Transverse colon (tissue), 4 donors: ENCODE measurements at regions not wholly inside any gene's neighbourhood (a gene's known extent, or its start where the extent isn't known, plus 50 kb on each side); places are given as distances from the start of the nearest gene placed in this dataset.

Experiments
- DNase-seq: peaks from one replicate; pipeline ENCODE4 v3.0.0-alpha.2; 2019
- H3K27ac ChIP-seq, 4 donors: fragments of 200-600 bp; sonication (generic); 2 replicates each; pipeline ENCODE4 v1.5.1; 2016 to 2018; ENCODE audit warnings: inconsistent platforms in 4 of 4
- H3K27me3 ChIP-seq: fragments of 200-600 bp; sonication (generic); 2 replicates; pipeline ENCODE4 v1.5.1; 2017; ENCODE audit warnings: inconsistent platforms
- H3K36me3 ChIP-seq, 4 donors: fragments of 200-600 bp; sonication (generic); 2 replicates each; pipeline ENCODE4 v1.5.1; 2017 to 2019; ENCODE audit warnings: inconsistent platforms in 4 of 4
- H3K4me1 ChIP-seq, 4 donors: fragments of 200-600 bp; sonication (generic); 2 replicates each; pipeline ENCODE4 v1.5.1; 2017 to 2020; ENCODE audit warnings: inconsistent platforms in 4 of 4
- H3K4me3 ChIP-seq, 4 donors: fragments of 200-600 bp; sonication (generic); 1 replicate in 1 of 4; 2 replicates in 3 of 4; pipeline versions ENCODE4 v1.5.1 to v1.6.1; 2017 to 2019; ENCODE audit warnings: inconsistent platforms in 4 of 4
- H3K9me3 ChIP-seq, 2 donors: fragments of 200-600 bp; sonication (generic); 2 replicates each; pipeline ENCODE4 v1.5.1; 2017 to 2019; ENCODE audit warnings: inconsistent platforms in 2 of 2
- CTCF ChIP-seq, 5 experiments: fragments of 200-600 bp in 3 of 5; fragments of 450-650 bp in 2 of 5; sonication (generic) in 3 of 5; IDR thresholded peaks; 1 replicate in 2 of 5; 2 replicates in 3 of 5; pipeline ENCODE4 v1.5.1; 2016 to 2017; ENCODE audit warnings: antibody characterized with exemption in 5 of 5, inconsistent platforms in 3 of 5, mild to moderate bottlenecking in 2 of 5, moderate library complexity in 1 of 5
- EP300 ChIP-seq: sonication (generic); formaldehyde crosslinking; IDR thresholded peaks from one replicate; pipeline ENCODE4 v1.6.1; 2017; ENCODE audit warnings: antibody characterized with exemption, low read depth
- POLR2A ChIP-seq: fragments of 450-650 bp; IDR thresholded peaks from one replicate; pipeline ENCODE4 v1.6.1; 2016; ENCODE audit warnings: antibody characterized with exemption, mild to moderate bottlenecking, moderate library complexity
- POLR2AphosphoS5 ChIP-seq, 3 donors: sonication (generic); formaldehyde crosslinking; IDR thresholded peaks; one replicate each; pipeline ENCODE4 v1.6.1; 2016; ENCODE audit warnings: antibody characterized with exemption in 3 of 3
- WGBS, 2 donors: methylation state at CpG; one replicate each; pipeline ENCODE4 v1.1.5; 2018; ENCODE audit warnings: low coverage in 1 of 2; 5-methylcytosine and 5-hydroxymethylcytosine counted together
- in situ Hi-C, 4 donors: fragments of 200-750 bp; cut with MboI; loops; one replicate each; pipeline versions ENCODE4 v1.15.0 to v1.15.1; 2017; ENCODE audit warnings: low sequenced_read_pairs in 3 of 4, low pct_ligation_motif_present in 1 of 4, low pct_unique_long_range_greater_than_20kb in 1 of 4
- intact Hi-C: fragments of 100-400 bp; cut with DNase I; formaldehyde crosslinking; loops from one replicate; pipeline ENCODE4 v1.15.1; 2023; ENCODE audit warnings: low total_unique reads

GRCh38 chr20:11777387-11778205 lies 140.1 kb upstream of the BTBD3 start:
- TF ChIP-seq POLR2AphosphoS5 (IDR thresholded peaks at IDR 0.05) = no peak
- TF ChIP-seq EP300 = no peak
- TF ChIP-seq CTCF (IDR thresholded peaks at IDR 0.05) = no peak
- TF ChIP-seq POLR2A = no peak
- Histone ChIP-seq H3K27ac (no peak overlapping the region), H3K27me3 (no peaks in the 10 kb centered on the region), H3K9me3 (no peaks in the 10 kb centered on the region), H3K36me3 (no peaks in the 10 kb centered on the region), H3K4me3 (no peak overlapping the region), H3K4me1 (peaks cover 0 to 5% (median 0%) of the 10 kb centered on the region in 4 donors)
- WGBS, 2 donors = 69 to 70% methylated on average over 11 to 14 of the region's 14 CpGs
- intact Hi-C loops = no loop called here
- in situ Hi-C loops = no loop called here
- no peak for DNase-seq

- intact Hi-C loops (no loop called here), in situ Hi-C loops (no loop called here)
- Histone ChIP-seq H3K4me1 (peaks cover 0 to 5% (median 0%) of the 10 kb centered on the region in 4 donors), H3K36me3 (no peaks in the 10 kb centered on the region), H3K4me3 (no peak overlapping the region), H3K9me3 (no peaks in the 10 kb centered on the region), H3K27me3 (no peaks in the 10 kb centered on the region), H3K27ac (no peak overlapping the region)
- 4 to 9% methylated on average over 5 of the region's 5 CpGs for WGBS, 2 donors
- no peak for DNase-seq
- TF ChIP-seq EP300 = no peak
- no peak for TF ChIP-seq POLR2A
- TF ChIP-seq POLR2AphosphoS5 (IDR thresholded peaks at IDR 0.05) = no peak
- TF ChIP-seq CTCF (IDR thresholded peaks at IDR 0.05) = no peak
Observed at GRCh38 chr20:11778206-11778570, 139.5 kb upstream of the BTBD3 start.

GRCh38 chr20:11780765-11781369 lies 136.8 kb upstream of the BTBD3 start:
- H3K4me3 ChIP-seq = no peak overlapping the region
- intact Hi-C loops = no loop called here
- H3K27ac ChIP-seq = no peak overlapping the region
- in situ Hi-C loops = no loop called here
- no peak for DNase-seq
- no peaks in the 10 kb centered on the region for H3K27me3 ChIP-seq
- 61 to 68% methylated on average over 2 of the region's 2 CpGs for WGBS, 2 donors
- peaks cover 0 to 5% (median 0%) of the 10 kb centered on the region in 4 donors for H3K4me1 ChIP-seq
- TF ChIP-seq POLR2AphosphoS5 (IDR thresholded peaks at IDR 0.05) = no peak
- TF ChIP-seq POLR2A = no peak
- TF ChIP-seq EP300 = no peak
- TF ChIP-seq CTCF (IDR thresholded peaks at IDR 0.05) = no peak
- H3K36me3 ChIP-seq = no peaks in the 10 kb centered on the region
- H3K9me3 ChIP-seq = no peaks in the 10 kb centered on the region

- Histone ChIP-seq H3K27me3 (no peaks in the 10 kb centered on the region), H3K4me3 (no peak overlapping the region), H3K36me3 (no peaks in the 10 kb centered on the region), H3K4me1 (peaks cover 0 to 4% (median 0%) of the 10 kb centered on the region in 4 donors), H3K27ac (no peak overlapping the region), H3K9me3 (no peaks in the 10 kb centered on the region)
- in situ Hi-C loops = no loop called here
- intact Hi-C loops = no loop called here
- WGBS, 2 donors = 86 to 90% methylated on average over 4 to 6 of the region's 6 CpGs
- TF ChIP-seq CTCF (IDR thresholded peaks at IDR 0.05) = no peak
- TF ChIP-seq POLR2A = no peak
- no peak for TF ChIP-seq EP300
- TF ChIP-seq POLR2AphosphoS5 (IDR thresholded peaks at IDR 0.05) = no peak
- no peak for DNase-seq
Observed at GRCh38 chr20:11783102-11783850, 134.4 kb upstream of the BTBD3 start.
